NCI-H774 (cell line): ENCODE measurements at regions not wholly inside any gene's neighbourhood (a gene's known extent, or its start where the extent isn't known, plus 50 kb on each side); places are given as distances from the start of the nearest gene placed in this dataset.
A peak's percentile ranks its signal among the peaks of the same experiment; 100 is the strongest.
"Not testable (repeated sequence)": the region's sequence is repeated elsewhere in the genome, so short reads cannot be mapped to it uniquely, and the experiment has no call there.

ENCODE experiments used
- DNase-seq: peaks from one replicate; lab custom pipeline; 2025; lab: John Stamatoyannopoulos, UW

GRCh38 chr10:29826221-29826620 lies 191.4 kb upstream of the SVIL start:
- DNase-seq = no peak

GRCh38 chr10:29823553-29824080 lies 188.8 kb upstream of the SVIL start:
- DNase-seq = no peak

DNA sequence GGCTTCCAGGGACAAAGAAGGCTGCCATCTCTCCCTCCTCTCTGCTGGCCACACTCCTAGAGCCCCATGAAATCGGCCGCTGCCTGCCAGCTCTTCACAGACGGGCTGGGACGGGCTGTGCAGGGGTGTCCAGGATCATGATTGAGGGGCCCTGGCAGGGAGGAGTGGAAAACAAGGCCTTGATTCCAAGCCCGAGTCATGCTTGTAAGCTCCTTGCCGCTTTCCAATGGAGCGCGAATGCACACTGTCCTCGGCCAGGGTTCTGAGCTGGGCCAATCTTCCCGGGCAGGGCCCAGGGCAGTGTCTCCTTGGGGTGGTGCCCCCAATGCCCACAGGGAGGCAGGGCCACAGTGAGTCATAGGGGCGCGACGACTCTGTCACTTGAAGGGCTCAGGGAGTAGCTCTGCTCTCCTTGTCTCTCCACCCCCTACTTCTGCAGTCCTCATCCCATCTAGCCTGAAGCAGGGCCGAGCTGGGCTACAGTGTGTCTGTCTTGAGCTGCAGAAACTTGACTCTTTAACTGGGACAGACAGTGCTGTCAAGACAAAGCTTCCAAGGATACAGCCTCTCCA lies 186.2 kb upstream of the SVIL start:
- DNase-seq = no peak

GRCh38 chr10:29816801-29817558 lies 182.2 kb upstream of the SVIL start:
- DNase-seq = peak; percentile 14

DNA sequence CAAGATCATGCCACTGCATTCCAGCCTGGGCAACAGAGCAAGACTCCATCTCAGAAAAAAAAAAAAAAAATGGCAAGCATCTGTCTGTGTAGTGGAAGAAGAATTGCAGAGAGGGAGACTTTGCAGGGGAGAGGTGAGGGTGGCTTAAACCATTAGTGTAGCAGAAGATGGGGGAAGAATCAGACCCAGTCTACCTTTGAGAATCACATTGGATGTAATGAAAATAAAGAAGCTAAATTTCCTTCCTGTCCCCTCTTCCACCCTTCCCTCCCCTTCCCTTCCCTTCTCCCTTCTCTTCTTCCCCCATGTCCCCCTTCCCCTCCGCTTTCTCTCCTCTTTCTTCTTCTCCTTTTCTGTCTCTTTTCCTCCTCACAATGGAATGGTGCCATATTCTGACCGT lies 180.8 kb upstream of the SVIL start:
- no peak for DNase-seq

GRCh38 chr10:29811751-29812427 lies 177.1 kb upstream of the SVIL start:
- DNase-seq = peak; percentile 11

- DNase-seq = no peak
These were observed 176.0 kb upstream of the SVIL start for GRCh38 chr10:29810816-29811215.

GRCh38 chr10:29810231-29810630 lies 175.5 kb upstream of the SVIL start:
- DNase-seq = not testable (repeated sequence)

DNA sequence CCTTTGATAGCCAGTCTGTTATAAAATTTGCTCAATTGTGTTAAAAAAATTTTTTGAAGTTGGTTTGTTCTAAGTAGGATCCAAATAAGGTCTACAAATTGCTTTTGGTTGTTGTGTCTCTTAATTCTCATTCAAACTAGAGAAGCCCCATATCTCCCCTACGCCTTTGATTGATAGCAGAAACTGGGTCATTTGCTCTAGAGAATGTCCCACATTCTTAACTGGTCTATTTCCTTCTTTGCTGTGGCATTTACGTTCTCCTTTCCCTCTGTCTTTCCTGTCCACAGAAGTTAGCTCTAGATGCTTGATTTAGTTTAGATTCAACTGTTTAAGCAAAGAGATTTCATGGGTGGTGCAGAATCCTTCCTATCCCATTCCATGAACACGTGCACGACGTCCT lies 174.6 kb upstream of the SVIL start:
- DNase-seq = no peak

- no peak for DNase-seq
These were observed 172.5 kb upstream of the SVIL start for GRCh38 chr10:29807163-29807806.

- no peak for DNase-seq
These were observed 171.6 kb upstream of the SVIL start for GRCh38 chr10:29806350-29806788.

GRCh38 chr10:29805134-29805723 lies 170.5 kb upstream of the SVIL start:
- no peak for DNase-seq

- peak; percentile 18 for DNase-seq
These were observed 169.5 kb upstream of the SVIL start for GRCh38 chr10:29804025-29804852.

- DNase-seq = no peak
These were observed 167.4 kb upstream of the SVIL start for GRCh38 chr10:29802171-29802570.

- DNase-seq = no peak
These were observed 164.3 kb upstream of the SVIL start for GRCh38 chr10:29798921-29799690.

DNA sequence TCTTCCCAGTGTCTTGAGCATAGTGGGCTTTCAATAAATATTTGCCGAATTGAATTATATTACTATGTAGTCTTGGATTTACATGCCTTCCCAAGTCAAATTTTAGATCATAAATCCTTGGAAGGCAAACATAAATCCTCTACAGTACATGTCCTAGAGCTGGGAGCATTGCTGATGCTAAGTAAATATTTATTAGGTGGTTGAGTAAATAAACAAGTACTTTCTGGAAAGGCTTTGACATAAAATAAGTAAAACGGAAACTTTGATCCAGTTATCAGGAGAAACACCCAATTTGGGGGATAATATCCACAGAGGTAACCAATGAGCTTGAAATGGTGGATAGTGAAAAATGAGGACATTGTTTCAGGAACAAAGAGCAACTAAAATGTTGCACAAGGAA lies 162.8 kb upstream of the SVIL start:
- DNase-seq = no peak

GRCh38 chr10:29795850-29796249 lies 161.1 kb upstream of the SVIL start:
- no peak for DNase-seq

DNA sequence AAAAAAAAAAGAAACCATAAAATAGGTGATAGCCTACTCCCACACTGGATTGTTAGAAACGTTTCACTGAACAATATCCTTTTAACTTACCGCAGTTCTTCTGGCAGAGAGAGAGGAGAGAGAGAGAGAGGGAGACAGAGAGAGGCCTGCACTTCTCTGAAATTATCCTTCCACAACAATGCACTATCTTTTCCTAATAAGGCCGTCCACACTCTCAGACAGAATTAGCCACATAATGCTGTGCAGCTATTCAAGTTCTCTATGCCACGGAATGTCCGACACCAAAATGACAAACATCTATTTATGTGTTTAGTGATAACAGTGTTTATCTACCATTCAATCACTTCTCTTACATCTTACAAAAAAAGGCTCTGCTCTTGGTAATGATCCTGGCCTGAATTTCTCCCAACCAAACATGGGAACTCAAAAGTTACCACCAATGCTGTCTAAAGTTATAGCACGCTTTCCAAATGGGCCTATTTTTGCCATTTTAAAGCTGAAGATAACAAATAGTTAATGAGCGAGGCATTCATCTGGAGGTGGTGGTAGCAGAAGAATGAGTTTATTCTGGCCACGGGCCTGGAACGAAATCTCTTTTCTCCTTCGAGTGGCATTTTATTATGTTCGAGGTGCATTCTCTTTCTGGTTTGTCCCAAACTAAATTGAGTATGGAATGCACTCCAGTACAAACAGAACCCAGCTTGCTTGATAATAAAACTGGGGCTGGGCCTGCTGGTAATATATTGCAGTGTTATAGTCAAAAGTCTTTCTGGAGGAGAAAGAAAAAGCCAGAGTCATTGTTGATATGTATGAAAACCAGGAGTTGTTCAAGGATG lies 160.2 kb upstream of the SVIL start:
- no peak for DNase-seq

GRCh38 chr10:29791773-29792172 lies 157.0 kb upstream of the SVIL start:
- DNase-seq = no peak

DNA sequence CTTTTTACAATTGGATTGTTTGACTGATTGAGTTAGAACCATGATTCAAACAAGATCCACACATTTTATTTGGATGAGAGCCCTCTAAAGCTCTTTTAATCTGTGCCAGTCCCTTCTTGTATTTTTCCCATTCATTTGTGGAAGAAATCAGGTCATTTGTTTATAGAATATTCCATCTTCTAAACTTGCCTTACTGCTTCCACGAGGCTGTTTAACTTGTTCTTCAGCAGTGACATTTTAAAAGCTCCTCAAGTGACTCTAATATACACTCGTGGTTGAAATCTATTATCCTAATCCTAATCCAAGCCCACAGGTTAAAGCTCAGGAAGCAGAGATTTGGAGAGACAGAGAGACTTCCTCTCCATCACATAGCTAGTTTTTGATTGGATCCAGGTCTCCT lies 155.4 kb upstream of the SVIL start:
- no peak for DNase-seq
